ENCODE measurements at regions not wholly inside any gene's neighbourhood (a gene's known extent, or its start where the extent isn't known, plus 50 kb on each side); places are given as distances from the start of the nearest gene placed in this dataset.

DNA sequence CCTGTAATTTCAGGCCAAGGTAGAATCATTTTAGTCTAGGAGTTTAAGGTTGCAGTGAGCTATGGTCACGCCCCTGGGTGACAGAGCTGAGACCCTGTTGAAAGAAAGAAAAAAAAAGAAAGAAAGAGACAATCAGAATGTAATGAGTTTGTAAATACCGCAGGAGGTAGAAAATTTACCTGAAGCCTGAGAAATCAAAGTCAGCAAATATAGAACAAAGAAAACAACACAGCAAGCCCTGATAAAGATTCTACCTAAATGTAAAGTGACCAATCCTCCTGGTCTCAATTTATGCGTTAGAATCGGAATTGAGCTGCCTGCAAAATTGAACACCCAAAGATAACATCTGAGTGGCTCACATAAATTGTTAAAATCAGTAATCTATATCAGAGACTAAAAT is 146.5 kb upstream of the ZNF184 start:
- TF ChIP-seq, protein P1, sequence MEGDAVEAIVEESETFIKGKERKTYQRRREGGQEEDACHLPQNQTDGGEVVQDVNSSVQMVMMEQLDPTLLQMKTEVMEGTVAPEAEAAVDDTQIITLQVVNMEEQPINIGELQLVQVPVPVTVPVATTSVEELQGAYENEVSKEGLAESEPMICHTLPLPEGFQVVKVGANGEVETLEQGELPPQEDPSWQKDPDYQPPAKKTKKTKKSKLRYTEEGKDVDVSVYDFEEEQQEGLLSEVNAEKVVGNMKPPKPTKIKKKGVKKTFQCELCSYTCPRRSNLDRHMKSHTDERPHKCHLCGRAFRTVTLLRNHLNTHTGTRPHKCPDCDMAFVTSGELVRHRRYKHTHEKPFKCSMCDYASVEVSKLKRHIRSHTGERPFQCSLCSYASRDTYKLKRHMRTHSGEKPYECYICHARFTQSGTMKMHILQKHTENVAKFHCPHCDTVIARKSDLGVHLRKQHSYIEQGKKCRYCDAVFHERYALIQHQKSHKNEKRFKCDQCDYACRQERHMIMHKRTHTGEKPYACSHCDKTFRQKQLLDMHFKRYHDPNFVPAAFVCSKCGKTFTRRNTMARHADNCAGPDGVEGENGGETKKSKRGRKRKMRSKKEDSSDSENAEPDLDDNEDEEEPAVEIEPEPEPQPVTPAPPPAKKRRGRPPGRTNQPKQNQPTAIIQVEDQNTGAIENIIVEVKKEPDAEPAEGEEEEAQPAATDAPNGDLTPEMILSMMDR (IDR thresholded peaks at IDR 0.05), result no peak
- no peak for TF ChIP-seq POLR2A (IDR thresholded peaks at IDR 0.05)

Measured in uterus (tissue), 2 donors.